Uterus (tissue), 3 donors: ENCODE measurements at regions not wholly inside any gene's neighbourhood (a gene's known extent, or its start where the extent isn't known, plus 50 kb on each side); places are given as distances from the start of the nearest gene placed in this dataset.

ENCODE experiments used
- DNase-seq, 2 donors: peaks; one replicate each; pipeline ENCODE4 v3.0.0-alpha.2; 2019 to 2020
- H3K27ac ChIP-seq, 2 donors: fragments of 200-600 bp; sonication (generic); 1 replicate in 1 of 2; 2 replicates in 1 of 2; pipeline ENCODE4 v1.5.1; 2016 to 2018
- H3K27me3 ChIP-seq, 2 donors: fragments of 200-600 bp; sonication (generic); one replicate each; pipeline ENCODE4 v1.5.1; 2018 to 2019; ENCODE audit warnings: control low read depth in 1 of 2
- H3K36me3 ChIP-seq, 2 donors: fragments of 200-600 bp; sonication (generic); one replicate each; pipeline ENCODE4 v1.5.1; 2019; ENCODE audit warnings: control low read depth in 1 of 2
- H3K4me1 ChIP-seq, 2 donors: fragments of 200-600 bp; sonication (generic); one replicate each; pipeline ENCODE4 v1.5.1; 2018 to 2019; ENCODE audit warnings: control low read depth in 1 of 2
- H3K4me3 ChIP-seq, 2 donors: fragments of 200-600 bp; sonication (generic); 1 replicate in 1 of 2; 2 replicates in 1 of 2; pipeline ENCODE4 v1.5.1; 2018 to 2019; ENCODE audit warnings: mild to moderate bottlenecking in 1 of 2
- H3K9me3 ChIP-seq, 2 donors: fragments of 200-600 bp; sonication (generic); one replicate each; pipeline ENCODE4 v1.5.1; 2019; ENCODE audit warnings: control low read depth in 1 of 2
- CTCF ChIP-seq, 4 experiments: fragments of 200-600 bp in 2 of 4; fragments of 450-650 bp in 2 of 4; sonication (generic) in 2 of 4; IDR thresholded peaks; one replicate each; pipeline ENCODE4 v1.5.1; 2016 to 2019; ENCODE audit warnings: antibody characterized with exemption in 4 of 4, mild to moderate bottlenecking in 2 of 4, moderate library complexity in 1 of 4
- POLR2A ChIP-seq, 2 donors: fragments of 450-650 bp; IDR thresholded peaks; one replicate each; pipeline ENCODE4 v1.6.1; 2016; ENCODE audit warnings: antibody characterized with exemption in 2 of 2, mild to moderate bottlenecking in 1 of 2, moderate library complexity in 1 of 2
- intact Hi-C: fragments of 100-400 bp; cut with DNase I; formaldehyde crosslinking; loops from one replicate; pipeline ENCODE4 v1.15.1; 2023; ENCODE audit warnings: low total_unique reads
- donor health status: DM: yes; HTN: yes; CAD: no.

DNA sequence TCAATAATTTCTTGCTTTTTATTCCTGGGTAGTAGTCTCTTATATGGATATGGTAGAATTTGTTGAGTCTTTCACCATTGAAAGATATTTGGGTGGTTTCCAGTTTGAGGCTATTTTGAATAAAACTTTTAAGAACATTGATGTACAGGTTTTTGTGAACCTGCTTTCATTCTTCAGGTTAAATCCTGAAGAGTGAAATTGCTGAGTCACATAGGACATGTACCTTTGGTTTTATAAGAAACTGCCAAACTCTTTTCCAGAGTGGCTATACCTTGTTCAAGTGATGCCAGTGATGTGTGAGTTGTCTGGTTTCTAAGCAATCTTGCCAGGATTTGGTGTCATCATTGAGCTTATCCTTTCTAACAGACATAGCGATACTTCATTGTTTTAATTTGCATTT is 184.6 kb upstream of the PZP start:
- H3K4me3 ChIP-seq = no peak overlapping the region
- intact Hi-C loops = no loop called here
- H3K27ac ChIP-seq = no peak overlapping the region
- no peaks in the 10 kb centered on the region for H3K4me1 ChIP-seq
- no peaks in the 10 kb centered on the region for H3K27me3 ChIP-seq
- TF ChIP-seq POLR2A (IDR thresholded peaks at IDR 0.05) (no peak), CTCF (IDR thresholded peaks at IDR 0.05) (no peak)
- no peak for DNase-seq
- no peaks in the 10 kb centered on the region for H3K36me3 ChIP-seq
- no peaks in the 10 kb centered on the region for H3K9me3 ChIP-seq

DNA sequence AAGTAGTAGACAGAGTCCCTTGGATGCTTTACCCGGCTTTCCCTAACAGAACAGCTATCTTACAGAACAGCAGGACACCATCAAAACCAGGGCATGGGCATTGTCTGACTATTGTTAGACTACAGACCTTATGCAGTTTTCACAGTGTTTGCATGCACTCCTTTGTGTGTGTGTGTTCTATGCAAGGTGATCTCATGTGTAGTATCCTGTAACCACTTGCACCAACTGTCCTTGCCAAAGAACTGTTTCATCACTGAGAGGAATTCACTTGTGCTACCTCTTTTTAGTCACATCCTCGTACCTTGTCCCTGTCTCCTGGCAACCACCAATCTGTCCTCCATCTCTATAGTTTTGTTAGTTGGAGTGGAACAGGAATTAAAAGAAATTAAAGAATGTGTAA is 183.6 kb upstream of the PZP start:
- no peak for DNase-seq
- no peaks in the 10 kb centered on the region for H3K9me3 ChIP-seq
- TF ChIP-seq CTCF (IDR thresholded peaks at IDR 0.05) = no peak
- TF ChIP-seq POLR2A (IDR thresholded peaks at IDR 0.05) = no peak
- no peaks in the 10 kb centered on the region for H3K36me3 ChIP-seq
- no peak overlapping the region for H3K4me3 ChIP-seq
- H3K4me1 ChIP-seq = no peaks in the 10 kb centered on the region
- no peak overlapping the region for H3K27ac ChIP-seq
- no peaks in the 10 kb centered on the region for H3K27me3 ChIP-seq
- intact Hi-C loops = no loop called here

- intact Hi-C loops = no loop called here
- H3K36me3 ChIP-seq = no peaks in the 10 kb centered on the region
- H3K4me3 ChIP-seq = no peak overlapping the region
- no peaks in the 10 kb centered on the region for H3K4me1 ChIP-seq
- DNase-seq = no peak
- no peaks in the 10 kb centered on the region for H3K27me3 ChIP-seq
- H3K27ac ChIP-seq = no peak overlapping the region
- no peaks in the 10 kb centered on the region for H3K9me3 ChIP-seq
- TF ChIP-seq POLR2A (IDR thresholded peaks at IDR 0.05) = no peak
- TF ChIP-seq CTCF (IDR thresholded peaks at IDR 0.05) = no peak
These were observed 182.6 kb upstream of the PZP start for GRCh38 chr12:9390761-9391160.

GRCh38 chr12:9389796-9390195 is 181.6 kb upstream of the PZP start:
- Histone ChIP-seq H3K4me3 (no peak overlapping the region), H3K27me3 (no peaks in the 10 kb centered on the region), H3K36me3 (no peaks in the 10 kb centered on the region), H3K4me1 (no peaks in the 10 kb centered on the region), H3K27ac (no peak overlapping the region), H3K9me3 (no peaks in the 10 kb centered on the region)
- no peak for DNase-seq
- no peak for TF ChIP-seq POLR2A (IDR thresholded peaks at IDR 0.05)
- no peak for TF ChIP-seq CTCF (IDR thresholded peaks at IDR 0.05)
- intact Hi-C loops = no loop called here

- intact Hi-C loops = no loop called here
- no peaks in the 10 kb centered on the region for H3K9me3 ChIP-seq
- no peaks in the 10 kb centered on the region for H3K36me3 ChIP-seq
- H3K4me3 ChIP-seq = no peak overlapping the region
- TF ChIP-seq CTCF (IDR thresholded peaks at IDR 0.05) (no peak), POLR2A (IDR thresholded peaks at IDR 0.05) (no peak)
- no peak overlapping the region for H3K27ac ChIP-seq
- H3K27me3 ChIP-seq = no peaks in the 10 kb centered on the region
- H3K4me1 ChIP-seq = no peaks in the 10 kb centered on the region
- DNase-seq = no peak
These were observed 180.2 kb upstream of the PZP start for GRCh38 chr12:9388379-9388778.
